GM19455 (cell line): ENCODE measurements at regions not wholly inside any gene's neighbourhood (a gene's known extent, or its start where the extent isn't known, plus 50 kb on each side); places are given as distances from the start of the nearest gene placed in this dataset.
"Not testable (repeated sequence)": the region's sequence is repeated elsewhere in the genome, so short reads cannot be mapped to it uniquely, and the experiment has no call there.

Source experiments
- ATAC-seq: cut with Tn5 transposase; IDR thresholded peaks from one replicate; pipeline ENCODE4 v1.9.1; 2021; ENCODE audit not compliant: unreplicated experiment

DNA sequence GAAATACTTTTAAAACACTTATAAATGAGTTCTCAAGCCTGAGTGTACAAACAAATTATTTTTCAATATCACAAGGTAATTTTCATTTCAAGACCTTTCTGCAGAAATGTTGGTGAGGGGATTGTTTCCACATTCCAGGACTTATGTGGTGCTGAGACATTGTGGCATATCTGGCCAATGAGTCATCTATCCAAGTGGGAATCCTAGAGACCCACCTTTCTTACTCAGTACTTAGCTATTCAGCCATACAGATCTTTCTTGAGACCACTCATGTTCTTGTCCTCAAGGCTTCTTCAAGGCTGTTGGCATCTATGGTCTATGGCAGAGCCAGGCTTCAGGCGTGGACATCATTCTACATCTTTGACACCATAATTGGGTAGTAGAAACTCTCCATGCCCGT is 225.4 kb downstream of the DKK1 start:
- ATAC-seq = no peak

DNA sequence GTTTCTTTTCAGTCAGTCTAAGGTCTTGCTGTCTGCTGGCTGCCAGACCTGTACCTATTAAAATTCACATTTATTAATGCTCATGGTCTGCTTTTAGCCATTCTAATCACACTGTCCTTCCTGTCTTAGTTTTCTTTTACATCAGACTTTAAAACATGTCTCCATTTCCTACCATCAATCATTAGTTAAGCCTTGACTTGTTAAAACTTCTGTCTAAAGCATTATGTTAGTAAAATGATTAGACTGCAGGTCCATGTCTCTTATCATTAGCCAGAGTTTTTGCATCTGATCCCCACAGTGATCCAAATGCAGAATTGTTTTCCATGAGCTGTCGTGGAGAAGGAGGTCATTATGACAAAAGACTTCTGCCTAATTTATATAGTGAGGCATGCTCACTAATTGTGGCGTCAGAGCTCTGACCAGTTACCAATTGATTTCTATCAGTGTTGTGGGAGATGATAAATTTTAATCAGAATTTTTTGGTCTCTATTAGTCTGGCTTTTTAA is 226.5 kb downstream of the DKK1 start:
- ATAC-seq = no peak

DNA sequence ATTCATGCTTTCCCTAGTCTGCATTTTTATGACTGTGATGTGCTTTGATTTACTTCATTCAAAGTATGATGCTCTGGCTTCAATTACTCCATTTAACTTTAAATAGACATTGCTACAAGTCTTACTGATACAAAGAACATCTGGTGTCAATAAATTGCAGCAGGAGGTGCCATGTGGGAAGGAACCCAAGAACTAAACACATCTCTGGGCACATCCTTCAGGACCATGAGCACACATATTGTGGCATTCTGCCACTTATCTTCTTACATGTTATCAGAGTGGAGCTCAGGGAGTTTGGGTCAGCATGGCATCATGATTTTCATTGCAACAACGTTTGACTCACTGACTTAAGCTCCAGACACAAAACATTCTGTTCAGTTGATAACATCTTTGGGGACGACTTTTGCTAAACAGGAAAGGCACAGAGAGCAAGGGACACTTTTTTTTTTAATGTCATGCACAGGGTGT is 227.0 kb downstream of the DKK1 start:
- no peak for ATAC-seq

DNA sequence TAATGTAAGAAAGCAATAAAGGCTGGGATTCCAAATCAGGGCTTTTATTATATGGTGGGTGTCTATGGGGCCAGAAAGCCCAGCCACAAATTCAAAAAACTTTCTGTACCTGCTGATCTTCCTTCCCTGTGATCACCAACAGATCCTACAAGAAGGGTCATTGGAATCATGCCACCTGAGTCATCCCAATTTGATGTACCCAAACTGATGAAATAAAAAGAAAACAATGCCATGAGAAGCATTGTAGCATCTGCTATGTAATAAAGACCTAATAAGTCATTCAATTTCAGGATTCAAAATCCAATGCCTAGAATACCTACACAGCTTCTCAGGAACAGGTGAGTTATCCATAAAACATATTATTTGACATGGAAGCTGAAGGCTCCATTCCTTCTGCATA is 228.8 kb downstream of the DKK1 start:
- ATAC-seq = no peak

DNA sequence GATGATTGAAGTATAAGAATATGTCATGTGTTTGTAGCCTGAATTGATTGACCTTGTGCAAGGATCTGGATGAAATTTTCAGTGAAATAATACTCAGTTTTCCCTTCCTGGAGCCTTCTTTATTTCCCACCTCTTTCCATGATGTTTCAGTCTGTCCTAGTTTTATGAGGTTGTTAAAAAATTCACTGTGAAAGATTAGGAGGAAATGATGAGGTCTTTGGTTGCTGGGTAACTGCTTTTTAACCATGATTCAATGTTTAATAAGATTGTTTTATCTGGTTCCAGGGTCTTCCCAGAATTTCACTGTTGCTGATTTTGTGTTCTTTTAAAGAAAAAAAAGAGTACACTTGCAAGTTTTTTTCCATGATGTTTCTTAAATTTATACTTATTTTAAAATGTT is 221.5 kb downstream of the MBL2 start:
- ATAC-seq = no peak

DNA sequence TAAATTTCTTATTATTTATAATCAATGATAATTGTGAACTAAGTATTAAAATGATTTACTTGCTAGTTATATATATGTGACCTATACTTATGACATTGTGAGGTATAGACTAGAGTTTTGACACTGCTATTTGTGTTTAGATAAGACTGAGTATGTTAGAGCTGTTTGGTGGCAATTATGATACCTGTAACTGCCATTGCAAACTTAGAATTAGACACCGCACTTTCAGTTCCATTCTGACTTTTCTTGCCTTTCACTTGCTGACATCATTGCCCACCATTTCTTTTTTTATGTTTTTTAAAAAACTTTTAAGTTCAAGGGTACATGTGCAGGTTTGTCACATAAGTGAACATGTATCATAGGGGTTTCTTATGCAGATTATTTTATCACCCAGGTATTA is 214.5 kb downstream of the MBL2 start:
- no peak for ATAC-seq

DNA sequence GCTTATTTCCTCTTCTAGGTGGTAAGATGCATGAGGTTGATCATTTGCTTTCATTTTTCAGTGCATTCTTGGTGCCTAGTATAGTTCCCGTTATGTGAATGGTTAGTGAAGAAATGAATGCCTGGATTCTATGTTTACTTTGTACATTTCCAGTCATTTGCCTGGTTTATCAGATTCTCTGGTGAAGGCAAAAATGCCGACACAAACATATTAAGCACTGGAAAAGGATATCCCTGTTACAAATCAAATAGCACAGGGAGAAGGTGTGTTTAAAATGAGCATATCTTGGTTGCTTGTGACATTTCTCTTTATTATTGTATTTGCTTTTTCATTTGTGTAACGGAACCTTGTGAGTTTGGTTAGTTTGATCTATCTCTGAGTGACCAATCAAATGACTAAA is 211.3 kb downstream of the MBL2 start:
- no peak for ATAC-seq

DNA sequence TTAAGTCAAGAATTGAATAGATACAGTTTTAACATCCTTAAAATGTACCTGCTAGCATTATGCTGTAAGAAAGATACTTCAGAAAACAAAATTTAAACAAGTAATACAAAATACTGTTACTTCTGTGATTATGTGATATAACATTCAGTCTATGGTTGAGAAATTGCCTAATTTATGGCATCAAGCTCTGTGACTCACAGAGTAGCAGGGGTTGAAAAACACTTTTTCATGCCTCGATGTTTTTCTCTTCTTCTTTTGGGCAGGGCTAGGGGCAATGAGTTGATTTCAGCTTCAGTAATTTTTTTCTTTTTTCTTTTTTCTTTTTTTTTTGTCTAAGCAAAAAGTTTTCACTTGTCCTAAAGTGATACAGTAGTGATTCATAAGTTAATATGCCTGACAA is 209.2 kb downstream of the MBL2 start:
- ATAC-seq = no peak

DNA sequence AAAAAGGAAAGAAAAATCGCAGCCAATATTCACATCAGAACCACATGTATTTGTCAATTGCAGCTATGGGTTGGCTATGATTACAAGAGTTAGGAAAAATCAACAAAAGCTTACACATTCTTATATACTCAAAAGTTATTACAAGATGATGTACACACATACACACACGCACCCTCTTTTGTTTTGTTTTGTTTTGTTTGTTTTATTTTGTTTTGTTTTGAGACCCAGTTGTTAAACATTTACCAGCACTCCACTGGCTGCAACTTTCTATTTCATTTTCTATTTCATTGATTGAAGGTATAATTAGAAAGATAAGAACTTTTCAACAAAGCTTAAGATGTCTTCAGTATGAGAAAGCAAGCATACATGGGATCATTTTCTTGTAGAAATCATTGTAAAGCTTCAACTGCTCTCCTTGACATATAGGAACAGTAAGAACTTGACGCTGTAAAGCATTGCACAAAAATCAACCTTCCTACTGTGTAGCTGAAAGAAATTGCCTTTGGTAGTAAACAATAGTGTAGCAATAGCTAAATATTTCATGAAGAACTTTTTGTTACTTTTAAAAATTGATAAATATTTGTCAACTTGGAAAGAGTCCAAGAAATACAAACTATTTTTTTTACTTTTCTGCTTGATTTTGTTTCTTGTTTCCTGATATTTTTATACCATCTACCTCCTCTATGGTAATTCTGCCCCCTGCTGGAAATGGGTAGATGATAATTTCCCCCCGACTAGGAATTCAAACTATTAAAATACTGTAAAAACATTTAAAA is 205.9 kb downstream of the MBL2 start:
- ATAC-seq = no peak

DNA sequence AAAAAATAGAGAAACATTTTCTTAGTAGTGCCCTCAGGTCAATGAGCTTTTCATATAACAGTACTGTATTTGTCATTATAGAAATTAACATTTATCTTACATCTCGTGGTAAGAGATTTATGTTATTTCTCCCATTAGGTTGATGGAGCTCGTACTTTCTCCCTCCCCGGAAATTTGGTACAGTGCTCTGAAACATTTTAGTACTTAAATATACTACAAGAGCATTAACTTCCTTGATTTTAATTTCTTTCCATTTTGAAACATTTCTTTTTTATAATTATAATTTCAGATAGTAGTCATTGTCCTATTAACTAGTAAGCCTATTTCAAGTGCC is 205.4 kb downstream of the MBL2 start:
- ATAC-seq = no peak

DNA sequence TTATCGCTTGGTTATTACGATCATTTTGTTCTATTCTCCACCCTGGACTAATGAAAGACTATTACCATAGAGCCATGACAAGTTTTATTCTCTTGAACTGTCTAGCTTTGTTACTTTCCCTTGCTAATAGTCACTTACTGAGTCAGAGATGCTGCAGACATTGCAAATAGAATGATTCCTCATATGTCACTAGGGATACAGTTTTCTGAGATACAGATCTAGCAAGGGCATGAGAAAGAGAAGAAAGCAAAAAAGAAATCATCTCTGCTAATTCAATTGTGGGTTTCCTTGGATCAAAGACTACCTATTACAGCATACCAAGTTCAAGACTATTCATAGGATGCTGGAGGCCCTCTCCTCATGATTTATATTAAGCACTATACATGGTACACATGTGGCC is 204.3 kb downstream of the MBL2 start:
- ATAC-seq = no peak

DNA sequence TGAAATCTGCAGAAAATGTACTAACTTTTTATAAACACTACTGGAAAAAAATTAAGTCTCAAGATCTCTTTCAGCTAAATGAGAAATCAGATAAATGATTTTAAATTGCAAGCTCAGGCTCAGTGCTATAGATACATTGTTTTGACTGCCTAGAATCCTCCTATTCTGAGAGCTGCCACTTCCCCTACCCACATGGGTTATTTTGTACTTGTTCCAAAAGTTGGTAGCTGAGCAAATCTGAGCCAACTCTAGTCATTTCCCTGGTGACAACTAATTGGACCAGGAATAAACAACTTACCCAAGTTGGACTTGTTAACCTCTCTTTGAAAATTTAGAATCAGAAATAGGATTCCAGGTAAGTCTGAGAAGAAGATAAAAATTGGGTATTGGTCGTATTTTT is 202.1 kb downstream of the MBL2 start:
- ATAC-seq = no peak

DNA sequence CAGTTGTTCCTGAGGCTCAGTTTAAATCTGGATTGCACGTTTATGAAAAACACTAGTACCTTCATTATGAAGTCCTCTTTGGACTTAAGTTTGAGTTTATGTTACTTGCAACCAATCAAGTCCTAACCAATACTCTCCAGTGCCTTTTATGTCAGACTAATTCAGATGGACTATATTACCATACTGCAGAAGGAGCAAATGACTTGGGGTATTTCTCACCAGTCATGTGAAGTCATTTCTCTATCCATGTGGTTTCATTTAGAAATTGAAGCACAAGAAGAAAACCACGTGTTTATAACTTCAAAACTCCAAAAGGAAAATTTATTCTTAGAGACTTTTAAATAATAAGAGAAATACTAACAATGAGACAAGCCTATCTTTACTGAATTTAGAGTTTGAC is 201.6 kb downstream of the MBL2 start:
- ATAC-seq = no peak

DNA sequence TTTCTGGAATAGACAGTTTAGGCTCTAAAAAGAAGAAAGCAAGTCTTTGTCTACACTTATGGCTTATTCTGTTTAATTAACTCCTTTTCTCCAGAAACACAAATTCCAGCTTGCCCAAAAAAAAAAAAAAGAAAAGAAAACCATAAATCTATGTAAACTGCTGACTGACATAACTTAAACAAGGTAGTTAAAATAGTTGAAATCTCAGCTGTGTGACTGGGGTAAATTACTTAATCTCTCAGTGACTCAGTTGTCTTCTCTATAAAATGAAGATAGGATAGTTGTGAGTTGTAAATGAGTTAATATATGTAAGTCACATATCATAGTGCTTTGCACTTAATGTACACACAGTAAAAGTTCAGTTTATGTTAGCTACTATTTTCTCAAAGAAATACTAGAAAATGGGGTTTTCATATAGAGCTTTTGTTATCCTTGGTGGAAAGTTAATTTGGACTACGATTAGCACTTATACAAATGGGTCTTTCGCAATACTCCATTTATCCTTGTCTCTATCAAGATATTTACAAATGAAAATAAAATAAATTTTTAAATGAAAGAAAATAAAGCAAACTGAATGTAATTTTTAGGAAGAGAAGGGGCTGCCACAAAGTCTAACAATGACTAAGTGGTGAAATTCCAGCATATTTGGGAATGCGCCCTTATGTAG is 200.9 kb downstream of the MBL2 start:
- ATAC-seq = no peak

DNA sequence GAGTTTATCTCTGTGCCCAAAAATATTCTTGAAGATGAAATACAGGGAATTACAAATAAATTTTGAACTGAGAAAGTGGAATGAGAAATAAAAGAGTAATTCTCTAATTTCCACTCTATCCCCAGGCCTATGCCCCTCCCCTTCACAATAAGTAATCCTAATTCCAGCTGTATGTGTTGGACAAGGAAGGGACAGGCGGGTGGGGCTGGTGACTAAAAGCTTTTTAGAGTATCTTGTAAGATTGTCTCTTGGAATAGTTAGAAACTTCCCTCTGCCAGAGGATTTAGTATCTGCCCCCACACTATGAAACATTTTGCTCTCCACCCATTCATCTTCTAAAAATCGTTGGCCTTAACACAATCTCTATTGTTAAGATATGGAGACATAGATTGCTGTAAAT is 199.2 kb downstream of the MBL2 start:
- ATAC-seq = no peak

DNA sequence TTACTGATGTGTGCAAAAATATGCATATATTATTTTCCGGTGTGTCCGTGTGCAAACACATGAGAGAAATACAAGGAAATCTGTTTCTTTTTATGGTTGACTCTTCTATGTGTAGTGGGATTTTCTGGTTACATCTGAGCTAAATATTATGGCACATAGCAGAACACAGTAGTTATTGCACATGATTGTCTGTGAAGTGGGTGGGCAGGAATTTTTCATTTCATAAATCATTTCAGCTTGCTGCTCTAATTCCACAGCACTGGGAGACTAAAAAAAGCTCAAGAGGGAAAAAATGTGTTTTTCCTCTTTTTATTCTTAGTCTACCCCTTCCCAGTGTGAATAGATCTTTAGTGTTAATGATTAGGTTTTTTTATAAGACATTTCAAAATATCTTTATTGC is 197.9 kb downstream of the MBL2 start:
- no peak for ATAC-seq

DNA sequence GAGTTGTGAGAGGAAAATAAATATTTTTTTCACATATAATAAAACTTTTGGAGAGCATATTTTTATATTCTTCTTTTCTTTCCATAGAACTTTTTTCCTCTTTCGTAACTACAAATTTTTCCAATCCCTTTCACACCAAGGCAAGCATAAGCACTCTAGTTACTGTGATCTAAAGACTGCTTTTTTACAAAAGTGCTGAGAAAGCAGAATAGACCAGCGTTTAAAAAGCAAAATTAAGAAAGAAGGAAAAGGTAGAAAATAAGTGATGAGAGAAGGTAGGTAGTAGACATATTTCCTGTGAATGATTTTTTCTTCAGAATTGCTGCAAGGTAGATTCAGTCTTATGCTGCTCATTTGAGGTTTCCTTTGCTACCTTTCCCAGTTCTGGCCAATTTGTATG is 195.5 kb downstream of the MBL2 start:
- no peak for ATAC-seq

DNA sequence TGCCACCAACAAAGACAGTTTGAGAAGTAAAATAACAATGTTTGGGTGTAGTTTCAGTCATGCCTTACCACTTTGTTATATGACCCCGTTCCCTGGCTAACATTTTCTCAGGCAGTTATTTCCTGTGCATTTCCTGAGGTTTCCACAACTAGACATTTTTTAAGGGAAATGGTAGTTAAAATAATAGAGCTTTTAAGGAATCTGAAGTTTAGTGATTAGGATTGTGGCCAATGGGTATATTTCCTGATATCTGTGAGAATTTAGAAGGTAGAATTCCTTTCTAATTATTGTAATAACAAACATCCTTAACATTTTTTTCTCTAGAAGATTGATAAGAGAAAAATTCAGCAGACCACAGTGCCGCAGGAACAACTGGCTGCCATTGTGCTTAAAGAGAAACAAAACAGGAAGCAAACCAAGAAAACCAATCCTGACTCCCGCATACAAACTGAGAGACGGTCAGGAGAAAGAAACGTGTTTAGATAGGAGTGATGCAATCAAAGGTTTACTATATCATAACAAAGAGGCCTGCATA is 193.6 kb downstream of the MBL2 start:
- no peak for ATAC-seq

DNA sequence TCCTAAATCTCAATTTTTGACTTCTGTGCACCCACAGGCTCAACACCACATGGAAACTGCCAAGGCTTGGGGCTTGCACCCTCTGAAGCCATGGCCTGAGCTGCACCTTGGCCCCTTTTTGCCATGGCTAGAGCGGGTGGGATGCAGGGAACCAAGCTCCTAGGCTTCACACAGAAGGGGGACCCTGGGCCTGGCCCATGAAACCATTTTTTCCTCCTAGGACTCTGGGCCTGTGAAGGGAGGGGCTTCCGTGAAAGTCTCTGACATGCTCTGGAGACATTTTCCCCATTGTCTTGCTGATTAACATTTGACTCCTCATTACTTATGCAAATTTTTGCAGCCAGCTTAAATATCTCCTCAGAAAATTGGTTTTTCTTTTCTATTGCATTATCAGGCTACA is 190.9 kb downstream of the MBL2 start:
- ATAC-seq = not testable (repeated sequence)

DNA sequence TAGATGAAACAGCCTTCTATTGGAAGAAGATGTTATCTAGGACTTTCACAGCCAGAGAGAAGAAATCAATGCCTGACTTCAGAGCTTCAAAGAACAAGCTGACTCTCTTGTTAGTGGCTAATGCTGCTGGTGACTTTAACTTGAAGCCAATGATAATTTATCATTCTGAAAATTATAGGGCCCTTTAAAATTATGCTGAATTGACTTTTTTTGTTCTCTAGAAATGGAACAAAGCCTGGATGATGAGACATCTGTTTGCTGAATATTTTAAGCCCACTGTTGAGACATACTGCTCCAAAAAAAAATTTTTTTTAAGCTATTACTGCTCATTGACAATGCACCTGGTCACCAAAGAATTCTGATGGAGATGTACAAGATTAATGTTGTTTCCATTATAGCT is 189.2 kb downstream of the MBL2 start:
- ATAC-seq = no peak

DNA sequence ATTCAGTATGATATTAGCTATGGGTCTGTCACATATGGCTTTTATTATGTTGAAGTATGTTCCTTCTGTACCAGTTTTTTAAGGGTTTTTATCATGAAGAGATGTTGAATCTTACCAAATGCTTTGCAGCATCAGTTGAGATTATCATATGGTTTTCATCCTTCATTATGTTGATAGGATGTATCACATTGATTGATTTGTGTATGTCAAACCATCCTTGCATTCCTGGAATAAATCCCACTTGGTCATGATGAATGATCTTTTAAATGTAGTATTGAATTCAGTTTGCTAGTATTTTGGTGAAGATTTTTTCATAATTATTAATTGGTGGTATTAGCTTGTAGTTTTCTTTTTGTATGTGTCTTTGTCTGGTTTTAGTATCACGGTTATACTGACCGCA is 185.9 kb downstream of the MBL2 start:
- ATAC-seq = no peak

DNA sequence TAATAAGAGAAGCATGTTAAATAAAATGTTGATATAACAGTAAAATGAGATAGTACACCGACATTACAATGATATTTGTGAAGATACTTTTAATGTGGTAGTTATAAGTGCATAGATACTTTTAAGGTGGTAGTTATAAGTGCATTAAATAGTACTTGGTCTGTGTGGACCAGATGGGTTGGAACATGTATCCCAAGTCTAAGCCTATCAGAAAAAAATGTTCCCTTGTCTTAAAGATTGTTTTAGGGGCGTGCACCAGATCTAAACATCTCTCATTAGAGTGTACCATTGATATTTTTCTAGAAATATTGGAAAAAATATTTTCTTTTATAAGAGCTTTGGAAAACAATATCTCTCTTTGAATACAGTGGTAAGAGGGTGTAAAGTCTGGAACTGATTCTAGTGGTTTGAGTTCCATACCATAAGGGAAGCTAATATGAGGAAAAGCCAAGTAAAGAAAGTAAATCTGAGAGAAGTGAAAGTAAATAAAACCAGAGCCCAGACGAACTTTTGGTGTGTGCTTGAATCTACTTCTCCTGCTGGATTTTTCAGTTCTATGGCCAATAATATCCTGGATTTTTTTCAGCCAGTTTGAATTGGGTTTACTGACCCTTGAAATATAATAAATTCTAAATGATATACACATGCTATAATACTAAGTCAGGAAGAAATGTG is 175.3 kb downstream of the MBL2 start:
- ATAC-seq = no peak
